Common myeloid progenitor, CD34-positive (primary cell): ENCODE measurements at regions not wholly inside any gene's neighbourhood (a gene's known extent, or its start where the extent isn't known, plus 50 kb on each side); places are given as distances from the start of the nearest gene placed in this dataset.

Experiments used
- CTCF ChIA-PET: fragments of 350-600 bp; sonication (Branson Sonifier 250); formaldehyde crosslinking; loops from one replicate; lab custom pipeline; 2021; ENCODE audit warnings: antibody characterized with exemption; lab: Charles Lee
- POLR2A ChIA-PET: fragments of 350-600 bp; sonication (Branson Sonifier 250); formaldehyde crosslinking; loops from one replicate; lab custom pipeline; 2021; ENCODE audit warnings: antibody characterized with exemption; lab: Charles Lee
- DNase-seq, 3 donors: peaks; one replicate each; pipeline versions ENCODE4 v3.0.0 to v3.0.0-alpha.2; 2013
- H3K27ac ChIP-seq, 2 experiments: 1 replicate in 1 of 2; 2 replicates in 1 of 2; pipeline ENCODE4 v1.7.0; 2013; ENCODE audit warnings: inconsistent platforms in 2 of 2, low read length in 2 of 2, mild to moderate bottlenecking in 2 of 2, low read depth in 1 of 2, moderate library complexity in 1 of 2; ENCODE audit not compliant: severe bottlenecking in 2 of 2, insufficient read depth in 1 of 2, poor library complexity in 1 of 2
- H3K27me3 ChIP-seq, 5 experiments: replicated peaks in 2 of 5; 1 replicate in 3 of 5; 2 replicates in 2 of 5; pipeline versions ENCODE4 v1.6.1 to v1.7.0; 2013; ENCODE audit warnings: low read length in 4 of 5, mild to moderate bottlenecking in 2 of 5, moderate library complexity in 2 of 5, inconsistent platforms in 1 of 5; ENCODE audit not compliant: insufficient read depth in 5 of 5, control insufficient read depth in 4 of 5
- H3K36me3 ChIP-seq, 4 experiments: 1 replicate in 2 of 4; 2 replicates in 2 of 4; pipeline versions ENCODE4 v1.6.1 to v1.7.0; 2013; ENCODE audit warnings: low read length in 3 of 4, control low read depth in 1 of 4, mild to moderate bottlenecking in 1 of 4; ENCODE audit not compliant: control insufficient read depth in 4 of 4, insufficient read depth in 4 of 4
- H3K4me1 ChIP-seq, 4 experiments: 1 replicate in 3 of 4; 2 replicates in 1 of 4; pipeline versions ENCODE4 v1.6.1 to v1.7.1; 2013; ENCODE audit warnings: low read length in 3 of 4, mild to moderate bottlenecking in 3 of 4, control low read depth in 1 of 4, inconsistent platforms in 1 of 4, moderate library complexity in 1 of 4; ENCODE audit not compliant: control insufficient read depth in 4 of 4, insufficient read depth in 4 of 4; ENCODE audit errors: control extremely low read depth in 1 of 4
- H3K4me3 ChIP-seq, 7 experiments: 1 replicate in 4 of 7; 2 replicates in 3 of 7; pipeline versions ENCODE4 v1.5.1 to v1.7.0; 2013; ENCODE audit warnings: mild to moderate bottlenecking in 7 of 7, low read length in 6 of 7, moderate library complexity in 6 of 7, inconsistent platforms in 2 of 7, low read depth in 2 of 7, control low read depth in 1 of 7; ENCODE audit not compliant: insufficient read depth in 4 of 7, control insufficient read depth in 1 of 7; ENCODE audit errors: extremely low read depth in 1 of 7
- H3K9me3 ChIP-seq, 5 experiments: 1 replicate in 4 of 5; 2 replicates in 1 of 5; pipeline versions ENCODE4 v1.6.1 to v1.7.1; 2013; ENCODE audit warnings: low read length in 4 of 5, mild to moderate bottlenecking in 2 of 5, inconsistent platforms in 1 of 5, low read depth in 1 of 5, moderate library complexity in 1 of 5; ENCODE audit not compliant: control insufficient read depth in 4 of 5, insufficient read depth in 2 of 5; ENCODE audit errors: control extremely low read depth in 1 of 5
- WGBS: methylation state at CpG from one replicate; pipeline ENCODE4 v1.1.5; 2013; ENCODE audit not compliant: insufficient coverage; 5-methylcytosine and 5-hydroxymethylcytosine counted together

DNA sequence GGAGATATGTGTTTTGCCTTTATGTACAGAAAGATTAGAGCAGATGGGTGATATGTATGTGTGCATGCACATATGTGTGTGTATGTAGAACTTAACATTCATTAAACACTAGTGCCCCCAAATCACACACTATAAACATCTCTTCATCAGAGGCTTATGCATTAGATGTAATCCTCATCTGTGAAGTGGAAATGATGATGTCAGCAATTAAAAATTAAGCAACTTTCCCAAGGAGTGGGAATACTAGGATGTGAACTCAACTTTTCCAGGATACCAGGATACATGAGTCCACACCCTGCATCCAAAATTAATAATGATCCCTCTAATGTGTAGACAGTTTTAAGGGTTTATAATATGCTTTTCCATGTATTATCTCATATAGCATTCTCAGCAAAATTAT is 127.7 kb upstream of the ADAMTS18 start:
- DNase-seq: no peak
- no peaks in the 10 kb centered on the region for H3K4me1 ChIP-seq
- peaks cover 0 to 7% (median 2%) of the 10 kb centered on the region in 5 experiments for H3K27me3 ChIP-seq
- ChIA-PET CTCF (no interaction called here), POLR2A (no interaction called here)
- no peak overlapping the region for H3K27ac ChIP-seq
- H3K36me3 ChIP-seq: no peaks in the 10 kb centered on the region
- no peaks in the 10 kb centered on the region for H3K9me3 ChIP-seq
- no peak overlapping the region for H3K4me3 ChIP-seq

- no peaks in the 10 kb centered on the region for H3K36me3 ChIP-seq
- POLR2A ChIA-PET: interaction anchor here (0.6 kb wide), 1 partner anchor 82 kb away, joined by 3 read pairs; no protein-coding TSS in a partner anchor
- no peaks in the 10 kb centered on the region for H3K9me3 ChIP-seq
- no peaks in the 10 kb centered on the region for H3K4me1 ChIP-seq
- no peak for DNase-seq
- no peak overlapping the region for H3K4me3 ChIP-seq
- H3K27me3 ChIP-seq: peaks cover 0 to 12% (median 2%) of the 10 kb centered on the region in 5 experiments
- CTCF ChIA-PET: no interaction called here
- H3K27ac ChIP-seq: no peak overlapping the region
- 83% methylated on average over 2 of the region's 5 CpGs for WGBS
These were observed 130.1 kb upstream of the ADAMTS18 start for GRCh38 chr16:77564791-77565390.

DNA sequence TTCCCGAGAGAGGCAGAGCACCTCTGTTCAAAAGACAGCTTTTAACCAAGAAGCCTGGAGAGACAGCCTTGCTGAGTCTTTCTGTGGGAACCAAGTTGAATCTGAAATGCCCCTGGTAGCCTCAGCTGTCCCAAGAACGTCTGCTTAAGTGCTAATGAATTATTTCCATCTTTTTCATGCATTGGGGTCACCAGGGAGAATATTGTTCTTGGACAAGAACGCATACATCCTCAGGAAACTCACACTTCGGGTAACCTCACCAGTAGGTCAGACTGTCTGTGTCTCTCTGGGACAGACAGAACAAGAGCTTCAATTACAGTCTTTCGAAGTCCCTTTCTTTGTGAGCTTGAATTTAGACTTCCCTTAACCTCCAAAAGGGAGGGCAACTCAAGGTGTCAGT is 134.6 kb upstream of the ADAMTS18 start:
- H3K27me3 ChIP-seq: peaks cover 2 to 13% (median 4%) of the 10 kb centered on the region in 5 experiments
- 66% methylated on average over 4 of the region's 5 CpGs for WGBS
- H3K27ac ChIP-seq: no peak overlapping the region
- POLR2A ChIA-PET: no interaction called here
- no peaks in the 10 kb centered on the region for H3K4me1 ChIP-seq
- H3K36me3 ChIP-seq: no peaks in the 10 kb centered on the region
- H3K9me3 ChIP-seq: no peaks in the 10 kb centered on the region
- H3K4me3 ChIP-seq: no peak overlapping the region
- DNase-seq: no peak
- CTCF ChIA-PET: interaction anchor here (1.0 kb wide), 1 partner anchor 15 kb away, joined by 5 read pairs; no protein-coding TSS in a partner anchor

DNA sequence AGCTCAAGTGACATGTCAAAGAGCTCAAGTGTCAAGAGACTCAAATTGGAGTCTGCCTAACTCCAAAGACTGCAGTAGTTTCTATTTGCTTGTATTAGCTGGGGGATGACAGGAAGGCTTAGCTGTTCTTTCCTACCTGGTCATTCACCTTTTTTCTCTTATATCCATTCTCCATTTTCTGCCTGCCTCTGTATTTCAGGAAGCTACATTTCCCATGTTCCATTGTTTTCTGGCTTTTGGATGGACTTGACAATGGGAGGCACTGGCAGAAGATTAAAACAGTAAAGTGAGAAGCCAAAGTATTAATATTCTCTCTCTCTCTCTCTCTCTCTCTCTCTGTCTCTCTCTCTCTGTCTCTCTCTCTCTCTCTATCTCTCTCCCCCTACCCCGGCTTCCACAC is 135.7 kb upstream of the ADAMTS18 start:
- ChIA-PET POLR2A (no interaction called here), CTCF (interaction anchor here (1.2 to 1.8 kb wide), 4 partner anchors 9 to 334 kb away, joined by 3 to 8 read pairs (median 5); no protein-coding TSS in a partner anchor)
- peaks cover 2 to 15% (median 9%) of the 10 kb centered on the region in 5 experiments for H3K27me3 ChIP-seq
- no peaks in the 10 kb centered on the region for H3K36me3 ChIP-seq
- WGBS: 100% methylated on average over 1 of the region's 1 CpG
- no peak for DNase-seq
- no peak overlapping the region for H3K4me3 ChIP-seq
- H3K4me1 ChIP-seq: no peaks in the 10 kb centered on the region
- H3K9me3 ChIP-seq: no peaks in the 10 kb centered on the region
- H3K27ac ChIP-seq: no peak overlapping the region

DNA sequence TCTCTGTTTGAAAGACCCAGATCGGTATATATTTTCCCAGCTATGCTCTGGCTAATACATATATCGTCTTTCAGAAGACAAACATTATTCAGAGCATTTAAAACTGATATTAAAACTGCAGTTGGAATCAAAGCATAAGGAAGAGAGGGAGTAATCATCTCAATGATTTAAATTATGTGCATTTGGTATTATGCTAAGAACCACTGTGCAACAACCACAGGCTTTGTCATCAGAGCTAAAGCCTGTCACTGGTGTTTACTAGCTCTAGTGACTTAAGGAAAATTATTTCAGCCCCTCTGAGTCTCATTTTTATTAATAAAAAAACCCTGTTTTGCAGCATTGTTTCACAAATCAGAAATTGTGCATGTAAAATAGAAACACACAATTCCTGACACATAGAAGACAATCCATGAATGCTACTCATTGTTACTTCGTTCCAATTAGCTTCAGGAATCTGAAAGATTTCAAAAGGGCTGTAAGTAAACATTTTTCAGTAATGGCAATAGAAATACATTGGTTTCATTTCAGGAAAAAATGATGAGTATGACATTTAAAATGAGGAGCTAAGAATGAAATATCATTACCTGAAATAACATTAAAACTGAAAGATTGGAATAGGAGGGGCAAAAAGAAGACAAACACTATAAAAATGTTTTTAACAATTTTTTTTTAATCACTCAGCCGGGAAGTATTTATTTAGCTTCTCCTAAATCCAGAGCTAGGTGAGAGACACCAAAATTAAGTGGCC is 136.5 kb upstream of the ADAMTS18 start:
- WGBS: no CpG with 5 or more reads among the region's 4 CpGs
- peaks cover 2 to 15% (median 9%) of the 10 kb centered on the region in 5 experiments for H3K27me3 ChIP-seq
- DNase-seq: no peak
- no peaks in the 10 kb centered on the region for H3K4me1 ChIP-seq
- ChIA-PET POLR2A (no interaction called here), CTCF (interaction anchor here (1.2 to 1.8 kb wide), 4 partner anchors 10 to 335 kb away, joined by 3 to 8 read pairs (median 5); no protein-coding TSS in a partner anchor)
- H3K27ac ChIP-seq: no peak overlapping the region
- no peak overlapping the region for H3K4me3 ChIP-seq
- H3K9me3 ChIP-seq: no peaks in the 10 kb centered on the region
- no peaks in the 10 kb centered on the region for H3K36me3 ChIP-seq

- Histone ChIP-seq H3K36me3 (no peaks in the 10 kb centered on the region), H3K9me3 (peaks cover 0 to 2% (median 0%) of the 10 kb centered on the region in 5 experiments), H3K4me3 (no peak overlapping the region), H3K27ac (no peak overlapping the region), H3K27me3 (peaks cover 2 to 9% (median 5%) of the 10 kb centered on the region in 5 experiments), H3K4me1 (no peaks in the 10 kb centered on the region)
- ChIA-PET CTCF (no interaction called here), POLR2A (no interaction called here)
- DNase-seq: no peak
- 62% methylated on average over 7 of the region's 13 CpGs for WGBS
These were observed 140.2 kb upstream of the ADAMTS18 start for GRCh38 chr16:77574867-77575624.
